ENCODE measurements at regions not wholly inside any gene's neighbourhood (a gene's known extent, or its start where the extent isn't known, plus 50 kb on each side); places are given as distances from the start of the nearest gene placed in this dataset.

DNA sequence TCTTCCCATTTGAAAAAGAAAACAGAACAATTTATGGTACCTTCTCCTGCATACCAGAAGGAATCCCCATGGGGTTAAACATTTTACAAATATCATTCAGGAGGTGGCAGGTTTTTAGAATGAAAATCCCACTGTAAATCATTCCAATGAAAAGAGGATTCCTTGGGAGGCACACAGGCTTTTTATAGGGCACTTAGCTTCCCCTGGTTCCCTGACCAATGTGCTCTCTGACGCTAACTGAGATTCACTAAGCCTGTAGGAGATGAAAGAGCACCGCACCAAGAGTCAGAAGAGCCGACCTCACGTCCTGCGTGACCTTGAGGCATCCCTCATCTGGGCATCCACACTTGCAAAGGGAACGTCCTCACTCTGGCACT is 82.5 kb downstream of the CMPK2 start:
- TF ChIP-seq, protein P1, sequence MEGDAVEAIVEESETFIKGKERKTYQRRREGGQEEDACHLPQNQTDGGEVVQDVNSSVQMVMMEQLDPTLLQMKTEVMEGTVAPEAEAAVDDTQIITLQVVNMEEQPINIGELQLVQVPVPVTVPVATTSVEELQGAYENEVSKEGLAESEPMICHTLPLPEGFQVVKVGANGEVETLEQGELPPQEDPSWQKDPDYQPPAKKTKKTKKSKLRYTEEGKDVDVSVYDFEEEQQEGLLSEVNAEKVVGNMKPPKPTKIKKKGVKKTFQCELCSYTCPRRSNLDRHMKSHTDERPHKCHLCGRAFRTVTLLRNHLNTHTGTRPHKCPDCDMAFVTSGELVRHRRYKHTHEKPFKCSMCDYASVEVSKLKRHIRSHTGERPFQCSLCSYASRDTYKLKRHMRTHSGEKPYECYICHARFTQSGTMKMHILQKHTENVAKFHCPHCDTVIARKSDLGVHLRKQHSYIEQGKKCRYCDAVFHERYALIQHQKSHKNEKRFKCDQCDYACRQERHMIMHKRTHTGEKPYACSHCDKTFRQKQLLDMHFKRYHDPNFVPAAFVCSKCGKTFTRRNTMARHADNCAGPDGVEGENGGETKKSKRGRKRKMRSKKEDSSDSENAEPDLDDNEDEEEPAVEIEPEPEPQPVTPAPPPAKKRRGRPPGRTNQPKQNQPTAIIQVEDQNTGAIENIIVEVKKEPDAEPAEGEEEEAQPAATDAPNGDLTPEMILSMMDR (conservative IDR thresholded peaks at IDR 0.05): no peak
- TF ChIP-seq ZFX (IDR thresholded peaks at IDR 0.05): no peak
